ENCODE measurements at regions not wholly inside any gene's neighbourhood (a gene's known extent, or its start where the extent isn't known, plus 50 kb on each side); places are given as distances from the start of the nearest gene placed in this dataset.
"Not testable (repeated sequence)": the region's sequence is repeated elsewhere in the genome, so short reads cannot be mapped to it uniquely, and the experiment has no call there.

GRCh38 chr12:131573631-131574394 lies 137.1 kb upstream of the SFSWAP start:
- Histone ChIP-seq H3K4me1 (peaks cover 9% of the 10 kb centered on the region), H3K4me2 (no peak overlapping the region), H4K20me1 (ENCODE audit: low read depth) (no peaks in the 10 kb centered on the region), H3K9ac (no peak overlapping the region), H3K36me3 (no peaks in the 10 kb centered on the region), H3K27ac (no peak overlapping the region), H3K4me3 (no peak overlapping the region), H2AFZ (replicated peaks) (no peak overlapping the region), H3K79me2 (ENCODE audit: low read depth) (no peaks in the 10 kb centered on the region), H3F3A (ENCODE audit: low read depth) (no peaks in the 10 kb centered on the region), H3K9me3 (ENCODE audit: low read depth) (no peaks in the 10 kb centered on the region), H3K27me3 (no peaks in the 10 kb centered on the region)
- Mint-ChIP-seq H3K36me3 (no peaks in the 10 kb centered on the region), H3K27me3 (ENCODE audit: insufficient read depth, low read depth) (peaks cover 17% of the 10 kb centered on the region), H3K4me3 (peak overlapping the region; percentile 39), H3K27ac (peak overlapping the region; percentile 54), H3K9me3 (no peaks in the 10 kb centered on the region), H3K4me1 (peaks cover 30% of the 10 kb centered on the region)
- no peak for DNase-seq (ENCODE audit: low spot score)
- TF ChIP-seq EZH2phosphoT487 (IDR thresholded peaks at IDR 0.05), result no peak
- TF ChIP-seq, protein P1, sequence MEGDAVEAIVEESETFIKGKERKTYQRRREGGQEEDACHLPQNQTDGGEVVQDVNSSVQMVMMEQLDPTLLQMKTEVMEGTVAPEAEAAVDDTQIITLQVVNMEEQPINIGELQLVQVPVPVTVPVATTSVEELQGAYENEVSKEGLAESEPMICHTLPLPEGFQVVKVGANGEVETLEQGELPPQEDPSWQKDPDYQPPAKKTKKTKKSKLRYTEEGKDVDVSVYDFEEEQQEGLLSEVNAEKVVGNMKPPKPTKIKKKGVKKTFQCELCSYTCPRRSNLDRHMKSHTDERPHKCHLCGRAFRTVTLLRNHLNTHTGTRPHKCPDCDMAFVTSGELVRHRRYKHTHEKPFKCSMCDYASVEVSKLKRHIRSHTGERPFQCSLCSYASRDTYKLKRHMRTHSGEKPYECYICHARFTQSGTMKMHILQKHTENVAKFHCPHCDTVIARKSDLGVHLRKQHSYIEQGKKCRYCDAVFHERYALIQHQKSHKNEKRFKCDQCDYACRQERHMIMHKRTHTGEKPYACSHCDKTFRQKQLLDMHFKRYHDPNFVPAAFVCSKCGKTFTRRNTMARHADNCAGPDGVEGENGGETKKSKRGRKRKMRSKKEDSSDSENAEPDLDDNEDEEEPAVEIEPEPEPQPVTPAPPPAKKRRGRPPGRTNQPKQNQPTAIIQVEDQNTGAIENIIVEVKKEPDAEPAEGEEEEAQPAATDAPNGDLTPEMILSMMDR (IDR thresholded peaks at IDR 0.05), result no peak
- TF ChIP-seq EZH2 (IDR thresholded peaks at IDR 0.05), result no peak

DNA sequence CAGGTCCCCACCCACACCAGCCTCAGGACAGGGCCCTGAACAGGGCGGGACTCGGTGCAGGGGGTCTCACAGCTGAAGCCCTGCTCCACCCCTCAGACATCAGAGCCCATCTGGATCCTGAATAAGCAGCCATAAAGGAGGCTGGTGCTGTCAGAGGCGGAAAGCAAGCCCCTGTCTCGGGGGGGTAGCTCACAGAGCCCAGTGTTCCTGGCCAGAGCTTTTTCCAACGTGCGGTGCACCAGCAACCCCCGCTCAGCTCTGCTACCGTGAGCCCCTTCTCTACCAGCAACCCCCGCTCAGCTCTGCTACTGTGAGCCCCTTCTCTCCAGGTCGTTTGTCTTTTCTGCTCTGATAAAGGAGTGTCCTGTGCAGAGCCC lies 136.5 kb upstream of the SFSWAP start:
- no peaks in the 10 kb centered on the region for H3K9me3 Mint-ChIP-seq
- Histone ChIP-seq H3K9me3 (ENCODE audit: low read depth) (no peaks in the 10 kb centered on the region), H3F3A (ENCODE audit: low read depth) (no peaks in the 10 kb centered on the region), H3K27me3 (no peaks in the 10 kb centered on the region), H3K27ac (no peak overlapping the region), H3K4me2 (peak overlapping the region; percentile 52), H3K9ac (no peak overlapping the region), H3K4me3 (no peak overlapping the region), H3K36me3 (no peaks in the 10 kb centered on the region), H3K4me1 (peaks cover 9% of the 10 kb centered on the region), H4K20me1 (ENCODE audit: low read depth) (no peaks in the 10 kb centered on the region), H3K79me2 (ENCODE audit: low read depth) (no peaks in the 10 kb centered on the region), H2AFZ (replicated peaks) (peak overlapping the region; percentile 68)
- TF ChIP-seq EZH2 (IDR thresholded peaks at IDR 0.05) (no peak), EZH2phosphoT487 (IDR thresholded peaks at IDR 0.05) (no peak)
- TF ChIP-seq, protein P1 (IDR thresholded peaks at IDR 0.05), result no peak
- peaks cover 18% of the 10 kb centered on the region for H3K27me3 Mint-ChIP-seq (ENCODE audit: insufficient read depth, low read depth)
- H3K4me3 Mint-ChIP-seq, result no peak overlapping the region
- H3K36me3 Mint-ChIP-seq, result no peaks in the 10 kb centered on the region
- DNase-seq (ENCODE audit: low spot score), result no peak
- H3K27ac Mint-ChIP-seq, result peak overlapping the region; percentile 54
- H3K4me1 Mint-ChIP-seq, result peaks cover 30% of the 10 kb centered on the region

GRCh38 chr12:131575371-131575770 lies 135.5 kb upstream of the SFSWAP start:
- TF ChIP-seq EZH2 (IDR thresholded peaks at IDR 0.05), result no peak
- no peak for TF ChIP-seq EZH2phosphoT487 (IDR thresholded peaks at IDR 0.05)
- TF ChIP-seq, protein P1 (IDR thresholded peaks at IDR 0.05), result no peak
- H3K4me3 Mint-ChIP-seq, result no peak overlapping the region
- H2AFZ ChIP-seq (replicated peaks), result no peak overlapping the region
- no peak overlapping the region for H3K27ac ChIP-seq
- H3K27ac Mint-ChIP-seq, result no peak overlapping the region
- H3K27me3 Mint-ChIP-seq (ENCODE audit: insufficient read depth, low read depth), result peaks cover 17% of the 10 kb centered on the region
- H3K4me1 Mint-ChIP-seq, result peaks cover 30% of the 10 kb centered on the region
- no peaks in the 10 kb centered on the region for H3K36me3 Mint-ChIP-seq
- H3K9me3 Mint-ChIP-seq, result no peaks in the 10 kb centered on the region
- no peak overlapping the region for H3K9ac ChIP-seq
- H3K4me3 ChIP-seq, result no peak overlapping the region
- H3F3A ChIP-seq (ENCODE audit: low read depth), result no peaks in the 10 kb centered on the region
- H4K20me1 ChIP-seq (ENCODE audit: low read depth), result no peaks in the 10 kb centered on the region
- no peaks in the 10 kb centered on the region for H3K79me2 ChIP-seq (ENCODE audit: low read depth)
- DNase-seq (ENCODE audit: low spot score), result no peak
- H3K4me1 ChIP-seq, result peaks cover 9% of the 10 kb centered on the region
- H3K36me3 ChIP-seq, result no peaks in the 10 kb centered on the region
- no peak overlapping the region for H3K4me2 ChIP-seq
- H3K9me3 ChIP-seq (ENCODE audit: low read depth), result no peaks in the 10 kb centered on the region
- H3K27me3 ChIP-seq, result no peaks in the 10 kb centered on the region

DNA sequence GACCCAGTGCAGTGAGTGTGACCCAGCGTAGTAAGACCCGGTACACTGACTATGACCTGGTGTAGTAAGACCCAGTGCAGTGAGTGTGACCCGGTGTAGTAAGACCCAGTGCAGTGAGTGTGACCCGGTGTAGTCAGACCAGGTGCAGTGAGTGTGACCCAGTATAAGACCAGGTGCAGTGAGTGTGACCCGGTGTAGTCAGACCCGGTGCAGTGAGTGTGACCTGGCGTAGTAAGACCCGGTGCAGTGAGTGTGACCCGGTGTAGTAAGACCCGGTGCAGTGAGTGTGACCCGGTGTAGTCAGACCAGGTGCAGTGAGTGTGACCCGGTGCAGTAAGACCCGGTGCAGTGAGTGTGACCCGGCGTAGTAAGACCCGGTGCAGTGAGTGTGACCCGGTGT lies 134.2 kb upstream of the SFSWAP start:
- H3K27ac ChIP-seq; H3F3A ChIP-seq (ENCODE audit: low read depth); DNase-seq (ENCODE audit: low spot score); H4K20me1 ChIP-seq (ENCODE audit: low read depth); H3K27me3 ChIP-seq; H3K4me2 ChIP-seq; H3K36me3 Mint-ChIP-seq; H3K4me3 Mint-ChIP-seq; H3K4me3 ChIP-seq; H3K4me1 ChIP-seq; H3K36me3 ChIP-seq; H3K9me3 ChIP-seq (ENCODE audit: low read depth); H3K9ac ChIP-seq; H3K9me3 Mint-ChIP-seq; H3K79me2 ChIP-seq (ENCODE audit: low read depth); H2AFZ ChIP-seq (replicated peaks); H3K27ac Mint-ChIP-seq: not testable (repeated sequence)
- Mint-ChIP-seq H3K27me3 (ENCODE audit: insufficient read depth, low read depth) (peaks cover 14% of the 10 kb centered on the region), H3K4me1 (peaks cover 27% of the 10 kb centered on the region)
